ENCODE measurements at regions not wholly inside any gene's neighbourhood (a gene's known extent, or its start where the extent isn't known, plus 50 kb on each side); places are given as distances from the start of the nearest gene placed in this dataset.

DNA sequence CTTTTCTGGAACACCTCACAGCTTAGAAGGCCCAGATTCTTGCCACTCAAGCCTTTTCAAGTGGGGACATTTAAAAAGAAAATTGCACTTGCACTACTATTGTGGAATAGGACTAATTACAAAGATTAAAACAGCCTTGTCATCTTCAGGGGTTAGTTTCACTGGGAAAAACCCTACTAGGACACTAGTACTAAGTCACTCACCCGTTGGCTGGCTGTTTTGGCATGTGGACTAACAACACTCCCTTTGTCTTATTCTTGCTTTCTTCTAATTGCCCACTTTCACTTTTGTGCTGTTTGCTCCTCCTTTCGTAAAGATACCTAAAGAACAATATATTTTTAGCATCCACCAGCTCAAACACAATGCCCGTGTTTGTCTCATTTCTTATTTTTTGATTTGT lies 200.9 kb upstream of the MID1 start:
- no peak for DNase-seq

DNA sequence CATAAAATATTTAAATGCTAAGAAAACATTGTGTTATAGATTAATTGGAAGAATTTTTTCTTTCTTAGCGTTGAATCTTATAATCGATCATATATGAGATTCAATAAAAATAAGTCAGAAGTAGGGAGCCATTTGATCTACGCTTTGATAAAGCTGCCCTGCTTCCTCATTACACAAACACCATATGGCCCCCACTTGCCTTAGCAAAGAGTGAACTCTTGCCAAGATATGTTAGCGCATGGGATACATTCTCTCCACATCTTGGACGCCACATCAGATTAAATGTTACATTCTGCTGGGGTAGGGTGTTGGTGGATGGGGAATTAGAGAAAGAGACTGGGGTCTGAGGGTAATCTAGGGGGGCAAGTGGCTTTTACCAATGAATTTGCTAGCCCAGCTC lies 207.7 kb upstream of the MID1 start:
- no peak for DNase-seq

DNA sequence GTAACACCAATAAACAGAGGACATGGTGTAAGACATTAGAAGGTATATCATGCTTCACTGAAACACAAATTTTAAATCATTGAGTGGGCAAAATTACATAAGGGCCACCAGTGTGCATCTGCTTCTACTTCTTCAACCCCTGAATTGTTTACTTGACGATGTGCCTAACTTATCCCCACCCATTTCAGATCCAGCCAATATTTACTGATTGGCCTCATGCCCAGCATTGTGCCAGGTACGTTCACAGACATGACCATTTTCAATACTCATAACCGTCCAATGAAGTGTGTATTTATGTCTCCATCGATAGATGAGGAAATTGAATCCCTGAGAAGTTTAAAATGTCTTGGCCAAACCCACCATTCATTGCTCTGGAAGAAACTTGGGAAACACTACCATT lies 208.3 kb upstream of the MID1 start:
- no peak for DNase-seq

DNA sequence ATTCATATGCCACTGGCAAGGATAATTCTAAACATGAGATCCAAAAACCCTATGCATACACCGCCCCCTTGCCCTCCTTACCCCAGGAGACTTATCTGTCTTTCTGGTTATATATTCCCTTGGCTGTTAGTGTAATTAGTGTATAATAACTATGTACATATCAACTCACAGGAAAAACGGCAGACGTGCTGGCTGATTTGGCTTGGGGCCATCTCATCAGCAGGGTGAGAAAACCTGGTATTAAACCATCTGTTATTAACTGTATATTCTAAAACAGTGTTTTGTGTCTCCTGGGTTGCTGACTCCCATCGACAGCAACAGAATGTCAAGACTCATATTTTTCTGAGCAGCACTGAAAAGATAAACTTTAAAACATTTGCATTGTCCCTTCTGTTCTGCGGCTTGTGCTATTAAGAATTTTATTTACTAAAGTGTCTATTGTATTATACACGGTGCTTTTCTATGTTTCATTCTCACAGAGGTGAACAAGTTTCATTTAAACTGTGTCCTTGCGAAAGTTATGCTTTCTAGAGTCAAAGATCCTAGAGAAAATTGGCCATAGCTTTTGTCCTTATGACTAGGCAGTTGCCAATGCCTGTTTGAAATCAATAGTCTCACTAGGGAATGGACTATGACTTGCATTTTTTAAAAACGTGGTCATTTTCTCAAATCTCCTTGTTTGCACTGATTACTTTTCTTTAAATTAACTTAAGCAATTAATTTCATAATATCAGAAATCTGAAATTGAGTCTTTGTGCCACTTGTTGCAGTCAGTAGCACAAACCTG lies 211.5 kb upstream of the MID1 start:
- DNase-seq, result no peak

DNA sequence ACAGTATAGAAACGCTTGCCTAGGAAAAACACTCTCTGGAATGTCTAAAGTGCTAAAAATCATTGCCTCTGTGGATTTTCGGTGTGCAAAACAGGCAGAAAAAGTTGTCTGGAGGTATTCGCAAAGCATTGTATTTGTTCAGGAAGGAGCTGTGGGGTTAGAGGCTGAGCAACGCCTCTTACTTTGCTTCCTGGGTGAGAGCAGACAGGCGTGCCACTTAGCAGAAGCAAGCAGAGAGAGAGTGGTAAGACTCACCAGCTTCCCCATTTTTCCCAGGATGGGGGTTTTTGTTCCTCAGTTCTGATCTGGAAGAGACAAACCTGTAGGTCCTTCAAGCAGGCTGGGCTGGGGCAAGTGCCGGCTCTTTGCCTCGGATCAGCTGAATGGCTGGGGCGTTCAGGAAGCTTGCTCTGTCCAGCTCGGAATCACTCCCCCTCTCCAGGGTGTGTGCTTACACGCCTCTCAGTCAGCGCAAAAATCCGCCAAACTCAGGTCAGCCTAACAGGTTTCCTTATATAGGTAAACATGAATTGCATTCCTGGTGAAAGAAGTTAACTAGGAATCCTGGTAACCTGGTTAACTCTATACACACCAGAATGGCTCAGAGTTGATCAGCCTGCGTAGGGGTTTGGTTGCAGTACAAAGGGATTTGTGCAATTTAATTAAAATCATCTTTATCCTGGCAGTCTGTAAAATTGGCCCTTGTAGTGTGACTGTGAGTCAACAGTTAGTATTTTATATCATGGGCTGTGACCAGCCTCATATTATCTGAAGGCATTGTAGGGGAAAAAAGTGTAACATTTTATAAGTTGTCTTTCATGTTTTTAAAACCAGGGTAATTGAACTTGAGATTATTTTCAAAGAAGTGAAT lies 213.1 kb upstream of the MID1 start:
- DNase-seq, result no peak

DNA sequence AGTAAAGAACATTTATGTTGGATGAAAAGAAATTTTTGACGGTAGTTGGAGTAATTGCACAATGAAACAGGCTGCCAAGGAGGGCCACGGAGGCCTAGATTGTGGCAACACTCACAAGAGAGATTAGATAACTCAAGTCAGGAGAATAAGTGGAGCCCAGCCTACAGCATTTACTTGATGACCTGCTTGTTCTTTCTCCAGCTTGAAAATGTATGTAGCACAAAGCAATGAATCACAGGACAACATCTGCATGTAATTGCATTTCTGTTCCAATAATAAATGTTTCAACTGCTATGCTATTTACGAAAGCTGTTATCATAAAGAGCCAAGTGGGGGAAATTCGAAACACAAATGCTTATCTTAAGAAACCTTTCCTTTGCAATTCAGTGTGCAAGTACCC lies 221.2 kb upstream of the MID1 start:
- DNase-seq, result peak; percentile 17

DNA sequence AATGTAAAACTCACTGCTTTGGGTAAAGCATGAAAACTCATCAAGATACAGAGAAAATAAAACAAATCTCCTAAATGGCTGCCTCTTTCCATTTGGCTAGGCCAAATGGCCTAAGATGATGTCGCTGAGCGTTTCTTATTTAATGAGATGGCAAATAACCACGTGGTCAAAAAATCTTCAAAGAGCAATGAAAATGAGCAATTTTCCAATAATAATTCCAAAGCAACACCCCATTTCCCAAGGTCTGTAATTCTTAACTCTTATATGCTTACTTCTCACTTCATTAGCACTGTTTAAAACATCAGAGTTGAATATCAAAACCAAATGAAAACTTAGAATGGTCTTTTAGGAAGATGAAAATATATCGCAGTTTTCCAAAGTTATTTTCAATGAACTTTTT lies 222.3 kb upstream of the MID1 start:
- DNase-seq, result no peak

DNA sequence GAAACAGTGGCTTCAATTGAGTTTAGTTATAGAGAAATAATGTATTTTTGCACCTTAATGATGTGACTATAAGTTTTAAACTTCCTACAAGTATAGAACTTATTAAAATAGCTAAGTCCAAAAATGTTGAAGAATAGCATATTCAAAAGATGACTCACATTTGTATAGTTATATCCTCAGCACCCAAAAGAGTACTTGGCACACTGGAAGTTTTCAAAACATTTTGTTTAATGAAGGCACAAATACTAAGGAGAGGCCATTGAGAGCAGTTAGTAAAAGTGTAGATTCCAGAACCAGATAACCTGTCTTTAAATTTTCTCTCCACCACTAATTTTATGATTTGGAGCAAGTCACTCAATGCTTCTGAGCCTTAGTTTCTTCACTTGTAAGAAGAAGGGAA lies 226.9 kb upstream of the MID1 start:
- no peak for DNase-seq

DNA sequence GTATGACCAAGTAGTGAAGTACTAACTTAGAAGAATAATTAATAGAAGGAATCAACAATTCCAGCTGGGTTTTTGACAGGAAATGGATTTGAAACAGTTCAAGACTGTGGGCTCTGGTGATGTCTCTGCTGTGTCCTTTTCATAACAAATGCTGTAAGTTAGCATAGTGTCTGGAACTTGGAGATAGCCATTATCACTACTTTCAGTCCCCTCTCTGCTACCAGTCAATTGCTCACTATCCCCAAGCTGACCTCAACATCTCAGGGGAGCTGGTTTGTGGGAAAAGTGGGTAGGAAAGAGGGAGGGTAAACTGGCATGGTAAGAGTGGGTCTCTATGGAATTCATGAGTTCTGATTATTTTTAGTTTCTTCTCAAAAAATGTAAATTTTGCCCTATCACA lies 231.4 kb upstream of the MID1 start:
- DNase-seq, result peak; percentile 7

DNA sequence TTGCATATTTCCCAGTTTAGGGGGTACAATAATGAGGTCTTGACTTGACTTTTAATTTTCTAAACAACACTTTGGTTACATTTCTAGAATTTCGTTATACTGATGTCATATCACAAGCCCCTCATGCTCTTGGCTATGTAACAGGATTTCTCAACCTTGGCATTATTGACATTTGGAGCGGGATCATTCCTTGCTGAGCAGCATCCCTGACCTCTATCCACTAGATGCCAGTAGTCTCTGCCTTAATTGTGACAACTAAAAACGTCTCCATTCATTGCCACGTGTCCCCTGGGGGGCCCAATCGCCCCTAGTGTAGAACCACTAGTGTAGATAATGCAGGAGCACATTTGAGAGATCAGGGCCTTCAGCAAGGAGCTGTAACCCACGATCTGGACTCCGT lies 234.2 kb upstream of the MID1 start:
- no peak for DNase-seq

DNA sequence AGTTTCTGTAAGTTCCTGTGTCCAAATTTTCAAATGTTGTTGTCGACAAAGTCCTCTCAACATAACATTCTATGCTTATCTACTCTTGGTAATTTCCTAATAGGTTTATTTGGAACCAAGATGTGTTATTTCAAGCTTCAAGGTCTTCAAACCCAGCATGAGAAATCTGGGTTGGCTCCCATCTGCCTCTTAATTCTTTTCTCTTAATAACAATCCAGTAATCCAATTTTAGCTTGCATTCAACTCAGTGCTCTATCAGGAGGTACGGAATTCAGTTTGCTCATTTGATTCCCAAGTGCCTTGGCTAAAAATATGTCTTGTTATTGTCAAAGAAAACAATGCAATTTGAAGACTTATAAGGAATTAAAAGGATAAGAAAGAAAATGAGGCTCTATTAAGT lies 235.5 kb upstream of the MID1 start:
- DNase-seq, result no peak

DNA sequence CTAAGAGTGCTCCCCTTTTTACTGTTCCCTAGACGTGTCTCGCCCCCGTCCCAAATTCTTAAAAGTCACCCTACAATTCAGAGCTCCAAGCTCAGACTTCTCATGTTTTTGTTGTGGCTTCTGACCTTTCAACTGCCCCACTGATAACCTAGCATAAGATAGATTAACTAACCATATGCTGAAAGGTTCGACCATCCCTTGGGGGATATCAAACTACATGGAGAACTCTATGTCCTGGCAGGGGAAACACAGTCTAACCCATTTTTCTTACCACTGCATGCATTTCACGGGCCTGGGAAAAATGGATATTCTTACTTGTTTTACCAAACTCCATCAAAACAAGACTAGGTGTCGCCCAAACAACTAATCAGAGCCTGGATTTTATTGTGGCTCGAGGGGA lies 236.4 kb upstream of the MID1 start:
- DNase-seq, result no peak

DNA sequence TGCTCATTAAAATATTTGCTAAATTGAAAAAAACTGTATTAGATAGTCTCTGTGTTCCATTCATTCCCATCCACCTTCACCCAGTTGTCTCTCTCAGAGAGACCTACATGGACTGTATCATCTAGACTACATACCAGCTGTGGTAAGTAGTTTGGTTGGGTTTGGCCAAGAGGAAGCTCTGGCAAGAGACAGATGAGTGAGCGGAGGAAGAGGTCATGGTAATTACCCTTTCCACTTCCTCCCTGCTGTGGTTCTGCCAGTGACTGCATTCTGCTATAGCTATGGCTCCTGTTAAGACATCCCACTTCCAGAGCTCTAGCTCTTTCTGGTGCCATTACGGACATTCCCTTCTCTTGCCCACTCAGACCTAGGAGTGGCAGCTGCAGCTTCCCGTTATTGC lies 239.0 kb upstream of the MID1 start:
- no peak for DNase-seq

DNA sequence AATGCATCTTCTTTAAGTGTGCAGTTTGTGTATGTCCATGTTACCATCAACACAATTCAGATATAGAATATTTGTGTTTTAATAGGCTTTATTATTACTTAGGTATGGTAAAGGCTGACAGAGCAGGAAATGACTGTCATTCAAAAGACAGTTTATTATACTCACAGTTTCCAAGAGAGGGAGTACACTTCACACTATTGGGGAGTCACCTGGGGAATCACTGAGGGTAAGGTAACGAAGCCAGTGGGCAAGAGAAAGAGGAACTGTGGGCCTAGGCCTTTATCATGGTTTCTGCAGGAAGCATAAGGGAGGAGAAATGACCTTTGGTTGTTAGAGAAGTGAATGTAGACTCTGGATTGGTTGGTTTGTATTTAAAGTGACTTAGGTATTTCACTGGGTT lies 235.1 kb upstream of the HCCS start:
- no peak for DNase-seq

DNA sequence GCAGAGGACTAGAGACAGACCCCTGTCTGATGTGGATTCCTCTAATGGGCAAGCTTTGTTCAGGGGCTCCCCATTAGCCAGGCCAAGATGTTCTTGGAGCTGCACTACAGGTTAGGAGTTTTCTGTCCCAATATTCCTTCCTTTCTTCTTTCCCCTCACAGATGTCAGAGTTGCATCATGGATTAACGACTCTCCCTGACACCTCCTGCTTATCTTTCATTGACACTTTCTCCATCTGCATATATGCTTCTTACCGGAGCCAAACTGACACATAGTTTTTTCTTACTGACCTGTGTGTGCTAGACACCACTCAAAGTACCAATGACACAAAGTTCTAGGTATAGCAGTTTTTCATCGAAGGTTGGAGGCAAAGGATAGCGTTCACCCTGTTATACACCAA lies 228.6 kb upstream of the HCCS start:
- DNase-seq, result no peak

DNA sequence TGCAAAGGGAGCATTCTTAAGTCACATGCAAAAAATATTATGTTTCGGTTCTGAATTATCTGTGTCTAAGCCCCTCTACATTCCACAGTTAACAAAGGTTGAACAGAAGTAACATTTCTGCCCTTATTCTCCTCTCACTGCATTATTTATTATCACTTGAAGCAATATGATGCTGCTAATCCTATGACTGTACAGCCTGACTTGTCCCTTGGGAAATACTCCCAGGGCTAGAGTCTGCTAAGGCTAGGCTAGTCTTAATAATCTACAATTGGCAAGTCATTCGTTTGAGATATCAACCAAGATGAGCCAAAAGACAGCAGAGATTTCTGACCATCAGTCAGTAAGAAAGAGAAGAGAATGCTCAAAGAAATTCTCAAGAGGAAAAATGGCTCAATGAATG lies 226.9 kb upstream of the HCCS start:
- DNase-seq, result no peak

DNA sequence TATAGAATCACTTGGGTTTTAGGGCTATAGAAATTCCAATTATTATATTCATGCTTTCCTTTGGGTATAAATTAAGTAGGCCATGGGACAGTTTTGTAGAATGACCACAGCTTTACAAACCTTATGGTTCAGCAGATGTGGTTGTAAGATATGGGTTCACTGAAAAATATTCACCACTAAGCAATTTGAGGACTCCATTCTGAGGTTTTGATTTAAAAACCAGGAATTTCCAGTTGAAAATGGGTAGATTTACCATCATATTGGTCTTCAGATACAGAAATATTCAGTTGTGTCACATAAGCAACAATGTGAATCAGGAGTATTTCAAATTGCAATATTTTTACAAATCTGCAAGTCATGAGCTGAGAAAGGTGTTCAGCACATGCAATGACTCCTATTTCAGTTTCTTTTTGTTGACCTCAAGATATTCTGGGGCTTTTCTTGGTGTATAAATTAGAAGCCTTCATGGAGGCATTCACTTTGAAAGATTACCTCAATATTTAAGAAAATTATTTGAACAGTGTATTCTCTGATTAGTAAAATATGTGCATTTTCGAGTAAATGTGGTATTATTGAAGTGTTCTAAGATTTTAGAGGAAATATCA lies 218.4 kb upstream of the HCCS start:
- DNase-seq, result no peak

DNA sequence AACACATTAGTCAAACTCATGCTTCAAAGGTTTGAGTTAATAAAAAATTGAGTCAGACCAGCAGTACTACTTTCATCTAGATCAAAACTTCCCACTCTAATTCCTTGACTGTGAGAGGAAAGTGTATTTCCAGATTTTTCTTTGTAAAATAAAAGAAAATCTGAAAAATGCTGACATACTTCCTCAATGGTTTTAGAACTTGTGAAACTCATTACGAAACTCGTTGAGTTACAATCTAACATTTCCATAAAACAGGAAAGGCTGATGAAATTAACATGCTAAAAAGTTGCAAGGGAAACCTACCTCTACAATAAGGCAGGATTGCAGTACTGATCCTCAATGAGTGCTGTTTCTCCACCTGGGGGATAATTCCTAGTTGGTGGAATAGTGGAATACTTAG lies 217.8 kb upstream of the HCCS start:
- DNase-seq, result no peak

DNA sequence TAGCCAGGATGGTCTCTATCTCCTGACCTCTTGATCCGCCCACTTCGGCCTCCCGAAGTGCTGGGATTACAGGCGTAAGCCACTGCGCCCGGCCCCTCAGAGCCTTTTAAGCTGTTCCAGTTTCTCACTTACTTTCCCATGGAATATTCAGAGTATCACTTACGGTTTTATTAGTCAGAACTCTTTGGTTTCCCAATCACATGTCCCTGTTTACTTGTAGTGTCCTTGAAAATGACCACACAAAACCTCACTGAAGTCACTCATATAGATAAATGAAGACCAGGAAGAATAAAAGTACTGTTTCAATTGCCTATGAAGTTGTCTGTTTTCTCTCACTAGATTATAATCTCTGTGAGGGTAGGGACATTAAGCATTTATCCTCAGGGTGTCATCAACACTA lies 217.2 kb upstream of the HCCS start:
- no peak for DNase-seq

DNA sequence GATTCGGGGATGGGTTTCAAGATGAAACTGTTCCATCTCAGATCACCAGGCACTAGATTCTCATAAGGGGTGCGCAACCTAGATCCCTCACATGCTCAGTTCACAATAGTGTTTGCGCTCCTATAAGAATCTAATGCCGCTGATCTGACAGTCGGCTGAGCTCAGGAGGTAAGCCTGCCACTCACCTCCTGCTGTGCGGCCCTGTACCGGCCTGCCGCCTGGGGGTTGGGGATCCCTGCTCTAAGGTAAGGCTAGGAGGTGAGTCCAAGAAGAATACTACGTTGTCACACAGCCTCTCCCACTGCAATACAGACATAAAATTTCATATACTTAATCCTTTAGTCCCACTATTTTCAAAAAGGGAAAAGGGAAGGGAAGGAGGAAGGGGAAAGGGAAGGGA lies 213.4 kb upstream of the HCCS start:
- no peak for DNase-seq

DNA sequence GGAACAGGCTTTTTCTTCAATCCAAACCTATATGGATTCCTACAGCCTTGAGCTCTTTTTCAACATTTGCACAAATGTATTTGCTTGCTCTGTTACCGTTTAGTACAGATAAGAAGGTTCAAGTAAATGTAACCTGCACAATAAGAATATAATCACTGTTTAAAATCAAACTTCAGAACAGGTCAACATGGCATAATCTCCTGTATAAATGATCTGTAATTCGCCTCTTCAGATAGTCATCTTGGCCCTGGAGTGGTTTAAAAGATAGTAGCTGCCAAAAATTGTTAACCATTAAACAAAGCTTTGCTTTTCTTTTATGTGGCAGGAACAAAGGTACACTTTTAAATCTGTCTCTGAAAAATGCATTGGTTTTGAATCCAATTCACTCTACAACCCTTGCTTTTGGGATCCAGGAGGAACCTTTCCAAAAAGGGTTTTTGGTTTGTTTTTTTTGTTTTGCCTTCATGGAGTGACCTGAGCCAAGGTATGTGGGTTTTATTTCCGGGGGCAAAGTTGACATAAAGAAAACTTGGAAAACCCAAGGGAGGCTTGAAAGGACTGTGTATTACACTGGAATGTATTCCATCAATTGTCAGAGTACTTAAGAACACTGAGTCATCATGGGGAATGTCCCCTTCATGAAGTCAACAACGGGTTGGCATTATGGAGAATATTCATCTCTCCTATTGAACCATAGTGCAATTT lies 210.4 kb upstream of the HCCS start:
- DNase-seq, result no peak

DNA sequence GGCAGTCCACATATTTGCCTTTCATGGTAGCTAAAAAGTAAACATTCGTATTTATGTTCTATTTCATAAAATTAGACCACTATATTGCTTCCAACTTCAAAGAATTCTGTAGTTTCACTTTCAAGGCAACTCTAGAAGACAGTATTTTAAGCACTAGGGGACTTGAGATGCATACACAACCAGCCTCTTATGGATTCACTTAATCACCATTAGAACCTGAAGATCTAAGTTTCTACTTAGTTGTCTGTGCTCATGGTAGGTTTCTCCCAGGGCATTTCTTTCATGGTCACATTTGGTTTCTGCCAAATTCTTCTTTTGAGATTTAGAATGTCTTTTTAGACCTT lies 209.9 kb upstream of the HCCS start:
- no peak for DNase-seq

DNA sequence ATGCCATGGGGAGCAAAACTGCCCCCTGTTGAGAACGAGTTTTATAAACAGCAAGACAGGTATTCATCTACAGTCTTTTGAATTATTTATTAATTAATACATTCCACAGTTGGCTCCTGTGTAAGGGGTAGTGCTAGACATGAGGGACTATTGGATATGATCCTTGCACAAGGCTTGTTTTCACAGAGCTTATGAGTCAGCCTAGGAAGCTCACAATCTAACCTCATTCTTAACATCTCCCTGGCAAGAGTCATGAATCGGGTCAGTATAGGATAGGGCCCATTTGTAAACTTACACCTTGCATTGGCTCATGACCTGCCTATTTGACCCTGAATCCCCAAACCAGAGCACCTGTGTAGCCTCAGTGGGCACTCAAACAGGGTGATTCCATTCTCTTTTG lies 209.1 kb upstream of the HCCS start:
- DNase-seq, result no peak

DNA sequence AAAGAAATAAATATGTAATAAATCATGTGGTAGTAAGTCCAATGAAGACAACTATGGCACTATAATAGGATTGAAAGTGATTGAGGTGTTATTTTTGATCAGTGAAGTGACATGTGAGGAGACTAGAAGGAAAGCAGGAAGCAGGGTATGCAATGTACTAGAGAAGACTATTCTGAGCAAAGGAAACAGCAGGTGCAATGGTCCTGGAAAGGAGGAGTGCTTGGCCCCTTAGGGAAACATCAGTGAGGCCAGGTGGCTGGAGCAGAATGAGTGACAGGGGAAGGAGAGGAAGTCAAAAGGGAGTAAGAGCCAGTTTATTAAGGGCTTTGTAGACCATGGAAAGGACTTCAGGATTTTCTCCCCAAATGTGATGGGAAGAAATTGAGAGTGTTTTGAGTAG lies 207.6 kb upstream of the HCCS start:
- no peak for DNase-seq

Data from hematopoietic multipotent progenitor cell treated with erythropoietin and hydrocortisone succinate and interleukin-3 and kit ligand, for 6 days (in vitro differentiated cells).